SK-N-SH treated with all-trans-retinoic acid at 6 μM for 48 hours (cell line): ENCODE measurements at regions not wholly inside any gene's neighbourhood (a gene's known extent, or its start where the extent isn't known, plus 50 kb on each side); places are given as distances from the start of the nearest gene placed in this dataset.

ENCODE experiments used
- CREB5 ChIP-seq: fragments of 250-450 bp; sonication (Bioruptor Pico); IDR thresholded peaks from 2 replicates; pipeline ENCODE4 v1.5.1; 2020; ENCODE audit warnings: low read depth, mild to moderate bottlenecking, moderate library complexity
- CSDC2 ChIP-seq: fragments of 250-450 bp; sonication (Bioruptor Pico); IDR thresholded peaks from 2 replicates; pipeline ENCODE4 v1.5.0; 2020; ENCODE audit warnings: mild to moderate bottlenecking, moderate library complexity
- ISL1 ChIP-seq: fragments of 250-450 bp; sonication (Bioruptor Pico); IDR thresholded peaks from 2 replicates; pipeline ENCODE4 v2.1.2; 2022; ENCODE audit warnings: mild to moderate bottlenecking, moderate library complexity
- PPARA ChIP-seq: fragments of 250-450 bp; sonication (Bioruptor Pico); IDR thresholded peaks from 2 replicates; pipeline ENCODE4 v1.5.0; 2020; ENCODE audit warnings: mild to moderate bottlenecking, borderline replicate concordance
- RARB ChIP-seq: fragments of 250-450 bp; sonication (Bioruptor Pico); IDR thresholded peaks from 2 replicates; pipeline ENCODE4 v1.8.0; 2021; ENCODE audit warnings: mild to moderate bottlenecking, moderate library complexity
- SNAI2 ChIP-seq: fragments of 250-450 bp; sonication (Bioruptor Pico); IDR thresholded peaks from 2 replicates; pipeline ENCODE4 v1.5.0; 2020; ENCODE audit warnings: mild to moderate bottlenecking, moderate library complexity
- TOX ChIP-seq: fragments of 250-450 bp; sonication (Bioruptor Pico); IDR thresholded peaks from 2 replicates; pipeline ENCODE4 v1.8.0; 2021; ENCODE audit warnings: mild to moderate bottlenecking, moderate library complexity, borderline replicate concordance
- ZC3H10 ChIP-seq: fragments of 250-450 bp; sonication (Bioruptor Pico); IDR thresholded peaks from 2 replicates; pipeline ENCODE4 v1.5.1; 2021; ENCODE audit warnings: mild to moderate bottlenecking, moderate library complexity
- ZFP30 ChIP-seq: fragments of 450-650 bp; formaldehyde crosslinking; IDR thresholded peaks from 2 replicates; pipeline ENCODE4 v1.5.0; 2022; ENCODE audit warnings: mild to moderate bottlenecking, moderate library complexity
- ZNF565 ChIP-seq: fragments of 450-650 bp; formaldehyde crosslinking; conservative IDR thresholded peaks from 2 replicates; pipeline ENCODE4 v1.5.0; 2020; ENCODE audit warnings: low read depth, mild to moderate bottlenecking, moderate library complexity
- ZNF8 ChIP-seq: fragments of 450-650 bp; formaldehyde crosslinking; IDR thresholded peaks from 2 replicates; pipeline ENCODE4 v1.5.0; 2020; ENCODE audit warnings: mild to moderate bottlenecking, moderate library complexity
- TF ChIP-seq, protein P1 (sequence below): fragments of 250-450 bp; sonication (Bioruptor Pico); IDR thresholded peaks from 2 replicates; pipeline ENCODE4 v1.8.0; 2021; ENCODE audit warnings: low read depth, mild to moderate bottlenecking, moderate library complexity, borderline replicate concordance
- TF ChIP-seq, protein P2 (sequence below): fragments of 250-450 bp; sonication (Bioruptor Pico); IDR thresholded peaks from 2 replicates; pipeline ENCODE4 v1.5.1; 2021; ENCODE audit warnings: mild to moderate bottlenecking, moderate library complexity
- TF ChIP-seq, protein P3 (sequence below): fragments of 250-450 bp; sonication (Bioruptor Pico); IDR thresholded peaks from 2 replicates; pipeline ENCODE4 v1.8.0; 2020; ENCODE audit warnings: mild to moderate bottlenecking, moderate library complexity, borderline replicate concordance

DNA sequence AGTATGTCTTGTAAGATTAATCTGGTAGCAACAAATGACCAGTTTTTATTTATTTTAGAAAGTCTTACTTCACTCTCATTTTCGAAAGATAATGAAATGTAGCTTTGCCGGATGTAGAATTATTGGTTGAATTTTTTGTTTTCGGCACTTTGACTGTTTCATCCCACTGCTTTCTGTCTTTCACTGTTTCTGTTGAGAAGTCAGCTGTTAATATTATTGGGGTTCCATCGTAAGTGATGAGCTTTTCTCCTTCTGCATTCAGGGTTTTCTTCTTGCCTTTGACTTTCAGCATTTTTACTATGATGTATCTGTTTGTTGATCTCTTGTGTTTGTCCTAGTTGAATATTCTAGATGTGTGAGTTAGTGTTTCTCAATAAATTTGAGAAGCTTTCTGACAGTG is 383.4 kb downstream of the PAX1 start:
- TF ChIP-seq ZNF565 (CRISPR knock-in tag) (no peak), ZC3H10 (CRISPR knock-in tag) (no peak), CSDC2 (CRISPR knock-in tag) (no peak), CREB5 (CRISPR knock-in tag) (no peak), TOX (CRISPR knock-in tag) (no peak), PPARA (CRISPR knock-in tag) (no peak), ZFP30 (no peak), SNAI2 (no peak), ISL1 (CRISPR knock-in tag) (no peak), ZNF8 (CRISPR knock-in tag) (no peak), RARB (CRISPR knock-in tag) (no peak)
- TF ChIP-seq, protein P1, sequence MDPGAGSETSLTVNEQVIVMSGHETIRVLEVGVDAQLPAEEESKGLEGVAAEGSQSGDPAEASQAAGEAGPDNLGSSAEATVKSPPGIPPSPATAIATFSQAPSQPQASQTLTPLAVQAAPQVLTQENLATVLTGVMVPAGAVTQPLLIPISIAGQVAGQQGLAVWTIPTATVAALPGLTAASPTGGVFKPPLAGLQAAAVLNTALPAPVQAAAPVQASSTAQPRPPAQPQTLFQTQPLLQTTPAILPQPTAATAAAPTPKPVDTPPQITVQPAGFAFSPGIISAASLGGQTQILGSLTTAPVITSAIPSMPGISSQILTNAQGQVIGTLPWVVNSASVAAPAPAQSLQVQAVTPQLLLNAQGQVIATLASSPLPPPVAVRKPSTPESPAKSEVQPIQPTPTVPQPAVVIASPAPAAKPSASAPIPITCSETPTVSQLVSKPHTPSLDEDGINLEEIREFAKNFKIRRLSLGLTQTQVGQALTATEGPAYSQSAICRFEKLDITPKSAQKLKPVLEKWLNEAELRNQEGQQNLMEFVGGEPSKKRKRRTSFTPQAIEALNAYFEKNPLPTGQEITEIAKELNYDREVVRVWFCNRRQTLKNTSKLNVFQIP (CRISPR knock-in tag), result no peak
- TF ChIP-seq, protein P2, sequence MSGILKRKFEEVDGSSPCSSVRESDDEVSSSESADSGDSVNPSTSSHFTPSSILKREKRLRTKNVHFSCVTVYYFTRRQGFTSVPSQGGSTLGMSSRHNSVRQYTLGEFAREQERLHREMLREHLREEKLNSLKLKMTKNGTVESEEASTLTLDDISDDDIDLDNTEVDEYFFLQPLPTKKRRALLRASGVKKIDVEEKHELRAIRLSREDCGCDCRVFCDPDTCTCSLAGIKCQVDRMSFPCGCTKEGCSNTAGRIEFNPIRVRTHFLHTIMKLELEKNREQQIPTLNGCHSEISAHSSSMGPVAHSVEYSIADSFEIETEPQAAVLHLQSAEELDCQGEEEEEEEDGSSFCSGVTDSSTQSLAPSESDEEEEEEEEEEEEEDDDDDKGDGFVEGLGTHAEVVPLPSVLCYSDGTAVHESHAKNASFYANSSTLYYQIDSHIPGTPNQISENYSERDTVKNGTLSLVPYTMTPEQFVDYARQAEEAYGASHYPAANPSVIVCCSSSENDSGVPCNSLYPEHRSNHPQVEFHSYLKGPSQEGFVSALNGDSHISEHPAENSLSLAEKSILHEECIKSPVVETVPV (CRISPR knock-in tag), result no peak
- TF ChIP-seq, protein P3, sequence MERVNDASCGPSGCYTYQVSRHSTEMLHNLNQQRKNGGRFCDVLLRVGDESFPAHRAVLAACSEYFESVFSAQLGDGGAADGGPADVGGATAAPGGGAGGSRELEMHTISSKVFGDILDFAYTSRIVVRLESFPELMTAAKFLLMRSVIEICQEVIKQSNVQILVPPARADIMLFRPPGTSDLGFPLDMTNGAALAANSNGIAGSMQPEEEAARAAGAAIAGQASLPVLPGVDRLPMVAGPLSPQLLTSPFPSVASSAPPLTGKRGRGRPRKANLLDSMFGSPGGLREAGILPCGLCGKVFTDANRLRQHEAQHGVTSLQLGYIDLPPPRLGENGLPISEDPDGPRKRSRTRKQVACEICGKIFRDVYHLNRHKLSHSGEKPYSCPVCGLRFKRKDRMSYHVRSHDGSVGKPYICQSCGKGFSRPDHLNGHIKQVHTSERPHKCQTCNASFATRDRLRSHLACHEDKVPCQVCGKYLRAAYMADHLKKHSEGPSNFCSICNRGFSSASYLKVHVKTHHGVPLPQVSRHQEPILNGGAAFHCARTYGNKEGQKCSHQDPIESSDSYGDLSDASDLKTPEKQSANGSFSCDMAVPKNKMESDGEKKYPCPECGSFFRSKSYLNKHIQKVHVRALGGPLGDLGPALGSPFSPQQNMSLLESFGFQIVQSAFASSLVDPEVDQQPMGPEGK (CRISPR knock-in tag), result no peak
